ENCODE measurements at regions not wholly inside any gene's neighbourhood (a gene's known extent, or its start where the extent isn't known, plus 50 kb on each side); places are given as distances from the start of the nearest gene placed in this dataset.
"Not testable (repeated sequence)": the region's sequence is repeated elsewhere in the genome, so short reads cannot be mapped to it uniquely, and the experiment has no call there.

DNA sequence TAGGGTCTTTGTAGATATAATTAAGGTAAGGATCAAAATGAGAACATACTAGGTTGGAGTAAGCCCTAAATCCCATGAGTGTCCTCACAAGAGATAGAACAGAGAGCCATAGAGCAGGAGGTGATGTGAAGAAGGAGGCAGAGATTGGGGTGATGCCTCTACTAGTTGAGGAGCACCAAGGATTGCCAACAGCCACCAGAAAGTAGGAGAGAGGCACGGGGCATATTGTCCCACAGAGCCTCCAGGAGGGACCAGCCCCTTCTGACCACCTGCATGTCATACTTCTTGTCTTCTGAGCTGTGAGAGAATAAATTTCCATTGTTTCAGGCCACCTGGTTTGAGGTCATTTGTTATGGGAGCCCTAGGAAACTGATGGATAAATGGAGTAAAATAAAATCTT, 363.3 kb downstream of the RPS6KC1 start:
- Mint-ChIP-seq H3K27ac (no peak overlapping the region), H3K27me3 (ENCODE audit: insufficient read depth) (peaks cover 2% of the 10 kb centered on the region), H3K4me1 (ENCODE audit: low read depth) (no peaks in the 10 kb centered on the region), H3K9me3 (no peaks in the 10 kb centered on the region), H3K36me3 (ENCODE audit: low read depth) (no peaks in the 10 kb centered on the region), H3K4me3 (no peak overlapping the region)
- intact Hi-C loops (cut with micrococcal nuclease), result no loop called here
- no peak for DNase-seq (ENCODE audit: low spot score)

DNA sequence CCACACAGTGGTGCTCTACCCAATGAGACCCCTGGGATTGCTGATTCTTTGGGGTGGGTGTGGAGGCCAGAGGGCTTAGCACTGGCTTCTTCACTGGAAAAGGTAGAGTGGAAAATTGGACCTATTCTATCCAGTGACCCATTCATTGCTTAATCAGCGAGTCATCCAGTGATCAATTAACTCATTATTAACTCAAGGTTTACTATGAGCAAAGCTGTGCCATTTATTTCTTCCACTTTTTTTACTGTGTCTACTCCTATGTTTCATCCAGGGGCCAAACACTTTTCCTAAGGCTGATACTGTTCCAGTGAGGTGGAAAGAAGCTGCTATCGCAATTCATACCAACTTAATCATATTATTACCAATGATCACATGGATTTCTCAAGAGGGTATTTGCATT, 363.9 kb downstream of the RPS6KC1 start:
- H3K27ac Mint-ChIP-seq, result no peak overlapping the region
- peaks cover 2% of the 10 kb centered on the region for H3K27me3 Mint-ChIP-seq (ENCODE audit: insufficient read depth)
- no peak for DNase-seq (ENCODE audit: low spot score)
- H3K4me1 Mint-ChIP-seq (ENCODE audit: low read depth), result no peaks in the 10 kb centered on the region
- intact Hi-C loops (cut with micrococcal nuclease), result no loop called here
- no peaks in the 10 kb centered on the region for H3K9me3 Mint-ChIP-seq
- no peak overlapping the region for H3K4me3 Mint-ChIP-seq
- H3K36me3 Mint-ChIP-seq (ENCODE audit: low read depth), result no peaks in the 10 kb centered on the region

DNA sequence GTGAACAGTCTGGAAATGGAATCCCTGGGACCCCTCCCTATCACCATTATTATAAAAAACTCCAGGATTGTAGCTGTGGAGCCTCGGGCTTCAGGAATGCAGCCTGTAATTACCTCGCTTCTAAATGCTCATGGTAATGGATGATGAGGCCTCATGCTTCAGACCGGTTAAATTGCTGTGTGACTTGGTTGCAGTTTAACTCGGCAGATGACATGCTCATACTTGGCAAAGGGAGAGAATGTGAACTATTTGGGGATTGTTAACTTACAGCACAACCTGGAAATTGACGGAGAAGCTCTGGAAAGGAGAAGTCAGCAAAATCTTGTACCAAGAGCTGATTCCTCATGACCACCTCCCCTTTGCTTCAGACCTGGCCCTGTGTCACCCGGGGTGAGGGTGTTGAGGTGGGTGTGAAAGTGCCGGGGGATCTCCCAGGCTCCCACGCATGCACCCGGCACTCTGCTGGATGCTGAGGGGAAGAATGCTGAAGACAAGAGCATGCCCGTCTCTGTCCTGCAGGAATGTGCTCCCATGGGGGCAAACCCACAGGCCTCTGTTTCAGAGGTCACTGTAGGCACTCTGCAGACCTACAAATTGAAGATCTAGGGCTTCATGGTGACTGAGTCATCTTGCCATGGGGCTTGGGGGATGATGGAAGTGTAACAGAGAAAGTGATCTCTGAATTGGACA, 364.8 kb downstream of the RPS6KC1 start:
- intact Hi-C loops (cut with micrococcal nuclease), result no loop called here
- H3K27ac Mint-ChIP-seq, result no peak overlapping the region
- H3K9me3 Mint-ChIP-seq, result no peaks in the 10 kb centered on the region
- no peaks in the 10 kb centered on the region for H3K27me3 Mint-ChIP-seq (ENCODE audit: insufficient read depth)
- no peaks in the 10 kb centered on the region for H3K36me3 Mint-ChIP-seq (ENCODE audit: low read depth)
- no peaks in the 10 kb centered on the region for H3K4me1 Mint-ChIP-seq (ENCODE audit: low read depth)
- H3K4me3 Mint-ChIP-seq, result no peak overlapping the region
- no peak for DNase-seq (ENCODE audit: low spot score)

DNA sequence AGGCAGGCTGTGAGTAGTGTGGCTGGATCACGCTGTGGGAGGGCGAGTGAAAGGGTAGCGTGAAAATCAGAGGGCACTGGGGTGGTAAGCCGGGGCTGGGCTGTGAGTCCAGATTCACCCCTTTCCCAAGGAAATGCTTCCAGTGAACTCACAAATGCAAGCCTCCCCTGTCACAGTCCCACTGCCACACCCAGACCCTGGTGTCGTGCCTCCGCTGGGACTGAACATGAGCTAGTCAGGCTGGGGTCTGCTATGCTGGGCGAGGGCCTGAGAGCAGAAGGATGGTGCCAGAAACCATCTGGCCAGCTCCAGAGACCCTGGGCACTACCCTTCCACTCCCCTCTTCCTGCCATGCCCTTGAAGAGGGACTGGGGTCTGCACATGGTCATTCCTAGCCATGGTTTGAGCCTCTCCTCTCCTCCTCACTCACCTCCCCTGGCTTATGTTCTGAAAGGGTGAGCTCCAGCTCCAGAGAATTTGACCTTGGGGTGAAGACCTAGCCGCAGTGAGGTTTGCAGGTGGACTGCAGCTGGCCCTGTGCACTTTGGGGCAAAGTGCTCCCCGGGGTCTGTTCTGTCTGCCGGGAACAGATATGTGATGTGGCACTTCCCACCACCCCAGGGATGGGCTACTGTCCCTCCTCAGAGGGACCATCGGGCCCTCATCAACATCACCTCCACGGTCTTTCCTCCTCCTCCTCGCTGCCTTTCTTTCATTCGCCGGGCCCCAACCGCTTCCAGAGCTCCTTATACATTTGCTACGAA, 365.6 kb downstream of the RPS6KC1 start:
- Mint-ChIP-seq H3K4me3 (no peak overlapping the region), H3K27me3 (ENCODE audit: insufficient read depth) (no peaks in the 10 kb centered on the region), H3K36me3 (ENCODE audit: low read depth) (no peaks in the 10 kb centered on the region), H3K9me3 (no peaks in the 10 kb centered on the region), H3K4me1 (ENCODE audit: low read depth) (no peaks in the 10 kb centered on the region), H3K27ac (no peak overlapping the region)
- no peak for DNase-seq (ENCODE audit: low spot score)
- intact Hi-C loops (cut with micrococcal nuclease), result no loop called here

DNA sequence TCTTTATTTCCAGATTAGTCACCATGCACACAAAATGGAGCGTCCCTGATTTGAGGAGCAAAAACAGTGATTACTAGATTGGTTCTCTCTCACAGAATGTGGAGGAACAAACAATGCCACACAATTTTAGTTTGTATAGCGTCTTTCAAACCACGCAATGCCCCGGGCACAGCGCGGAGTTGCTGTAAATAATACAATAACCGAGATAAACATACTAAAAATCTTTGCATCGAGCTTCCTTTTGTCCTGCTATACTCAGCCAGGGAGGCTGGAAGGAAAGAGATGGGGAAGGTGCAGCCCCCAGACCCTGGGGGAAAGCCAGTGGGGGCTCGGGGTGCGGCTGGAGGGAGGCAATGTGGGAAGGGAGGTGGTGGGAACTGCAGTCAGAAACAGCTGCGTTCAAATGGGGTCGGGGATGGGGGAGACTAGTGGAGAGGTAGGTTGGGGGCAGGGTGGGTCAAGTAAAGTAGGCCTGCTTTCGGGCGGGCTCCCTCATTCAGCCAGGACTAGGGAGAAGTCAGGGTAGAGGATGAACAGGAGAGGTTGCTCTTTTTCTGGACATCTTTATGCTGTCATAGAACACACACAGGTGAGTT, 366.3 kb downstream of the RPS6KC1 start:
- H3K4me3 Mint-ChIP-seq, result no peak overlapping the region
- no peaks in the 10 kb centered on the region for H3K9me3 Mint-ChIP-seq
- H3K27ac Mint-ChIP-seq, result no peak overlapping the region
- no peaks in the 10 kb centered on the region for H3K4me1 Mint-ChIP-seq (ENCODE audit: low read depth)
- intact Hi-C loops (cut with micrococcal nuclease), result no loop called here
- no peak for DNase-seq (ENCODE audit: low spot score)
- H3K36me3 Mint-ChIP-seq (ENCODE audit: low read depth), result no peaks in the 10 kb centered on the region
- no peaks in the 10 kb centered on the region for H3K27me3 Mint-ChIP-seq (ENCODE audit: insufficient read depth)

DNA sequence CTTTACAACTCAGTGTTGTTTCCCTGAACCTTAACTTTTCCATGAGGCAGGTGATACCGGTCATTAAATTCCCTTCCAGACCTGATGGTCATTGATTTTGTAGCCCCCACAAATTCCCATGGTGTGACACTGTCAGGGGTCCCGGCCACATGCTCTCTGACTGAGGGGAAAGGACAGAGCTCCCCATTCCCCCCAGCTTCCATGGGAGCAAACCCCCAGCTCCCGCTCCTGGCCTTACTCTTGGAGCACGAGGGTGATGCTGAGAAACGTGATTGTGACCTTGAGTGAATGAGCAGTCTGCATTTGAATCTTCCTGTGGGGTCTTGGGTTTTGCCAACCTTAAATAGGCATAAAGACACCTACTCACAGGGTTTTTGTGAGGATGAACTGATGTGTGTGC, 366.8 kb downstream of the RPS6KC1 start:
- intact Hi-C loops (cut with micrococcal nuclease), result no loop called here
- H3K4me3 Mint-ChIP-seq, result no peak overlapping the region
- H3K36me3 Mint-ChIP-seq (ENCODE audit: low read depth), result no peaks in the 10 kb centered on the region
- no peaks in the 10 kb centered on the region for H3K4me1 Mint-ChIP-seq (ENCODE audit: low read depth)
- no peaks in the 10 kb centered on the region for H3K9me3 Mint-ChIP-seq
- H3K27ac Mint-ChIP-seq, result no peak overlapping the region
- no peak for DNase-seq (ENCODE audit: low spot score)
- no peaks in the 10 kb centered on the region for H3K27me3 Mint-ChIP-seq (ENCODE audit: insufficient read depth)

DNA sequence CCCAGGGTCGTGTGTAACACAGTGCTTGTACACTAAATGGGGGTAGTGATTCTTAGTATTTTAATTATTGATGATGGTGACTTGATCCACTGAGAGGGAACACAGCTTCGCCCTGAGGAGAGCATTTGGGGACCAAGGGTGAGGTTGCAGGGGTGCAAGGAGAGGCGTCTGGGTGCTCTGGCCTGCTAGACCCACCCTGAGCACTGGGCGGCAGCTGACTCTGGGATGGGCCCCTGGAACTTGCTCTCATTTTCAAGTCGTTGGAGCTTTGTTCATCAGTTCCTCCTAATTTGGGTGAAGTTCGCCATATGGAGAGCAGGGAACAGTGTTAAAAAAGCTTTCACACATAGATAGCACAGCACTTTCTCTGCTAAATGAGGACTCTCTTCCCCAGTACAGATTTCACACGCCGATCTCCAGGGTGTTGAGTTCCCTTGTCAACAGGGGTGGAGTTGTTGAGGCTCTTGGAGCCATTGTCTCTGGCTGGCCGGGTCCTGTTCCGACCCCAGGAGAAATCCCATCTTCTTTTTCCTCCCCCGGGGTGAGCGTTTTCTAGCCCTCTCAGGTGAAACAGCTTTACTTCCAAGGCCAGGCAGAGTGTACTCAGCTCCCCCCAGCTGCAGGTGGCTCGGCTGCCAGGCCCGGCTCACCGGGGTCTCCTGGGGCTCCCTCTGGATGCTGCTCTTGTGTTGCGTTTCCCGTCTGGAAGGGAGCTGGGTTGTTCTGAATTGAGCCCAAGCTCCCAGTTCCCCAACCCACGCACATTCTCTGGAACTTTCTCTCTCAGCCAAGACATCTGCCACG, 367.4 kb downstream of the RPS6KC1 start:
- no peak for DNase-seq (ENCODE audit: low spot score)
- Mint-ChIP-seq H3K36me3 (ENCODE audit: low read depth) (no peaks in the 10 kb centered on the region), H3K4me3 (no peak overlapping the region), H3K27ac (no peak overlapping the region), H3K27me3 (ENCODE audit: insufficient read depth) (no peaks in the 10 kb centered on the region), H3K4me1 (ENCODE audit: low read depth) (no peaks in the 10 kb centered on the region), H3K9me3 (no peaks in the 10 kb centered on the region)
- intact Hi-C loops (cut with micrococcal nuclease), result no loop called here

DNA sequence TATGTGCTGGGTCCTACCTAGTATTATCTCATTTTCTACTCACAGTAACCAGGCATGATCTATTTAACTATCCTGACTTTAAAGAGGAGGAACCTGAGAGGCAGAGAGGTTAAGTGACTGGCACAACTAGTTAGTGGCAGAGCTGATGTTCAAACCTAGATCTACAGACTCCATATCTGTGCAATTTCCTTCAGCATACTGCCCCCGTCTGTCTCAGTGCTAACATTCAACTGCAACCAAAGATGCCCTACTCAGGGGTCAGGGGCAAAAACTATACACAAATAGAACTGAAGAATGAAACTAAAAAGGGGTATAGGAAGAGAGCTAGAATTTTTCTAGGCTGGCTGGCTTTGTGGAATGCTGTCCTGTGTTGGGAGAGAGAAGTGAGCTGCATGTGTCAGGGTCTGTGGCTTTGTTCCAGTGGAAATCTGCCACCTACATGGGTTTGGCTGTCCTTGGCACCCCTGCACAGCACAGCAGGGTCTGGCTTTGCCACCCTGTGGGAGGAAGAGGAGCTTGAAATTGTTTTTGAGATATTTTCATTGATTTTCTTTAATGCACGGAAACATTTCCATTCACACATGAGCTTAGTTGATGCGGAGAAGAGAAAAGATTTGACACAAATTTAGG, 368.5 kb downstream of the RPS6KC1 start:
- H3K4me1 Mint-ChIP-seq (ENCODE audit: low read depth), result no peaks in the 10 kb centered on the region
- no peak for DNase-seq (ENCODE audit: low spot score)
- H3K27ac Mint-ChIP-seq, result no peak overlapping the region
- H3K4me3 Mint-ChIP-seq, result no peak overlapping the region
- intact Hi-C loops (cut with micrococcal nuclease), result no loop called here
- no peaks in the 10 kb centered on the region for H3K27me3 Mint-ChIP-seq (ENCODE audit: insufficient read depth)
- no peaks in the 10 kb centered on the region for H3K9me3 Mint-ChIP-seq
- no peaks in the 10 kb centered on the region for H3K36me3 Mint-ChIP-seq (ENCODE audit: low read depth)

DNA sequence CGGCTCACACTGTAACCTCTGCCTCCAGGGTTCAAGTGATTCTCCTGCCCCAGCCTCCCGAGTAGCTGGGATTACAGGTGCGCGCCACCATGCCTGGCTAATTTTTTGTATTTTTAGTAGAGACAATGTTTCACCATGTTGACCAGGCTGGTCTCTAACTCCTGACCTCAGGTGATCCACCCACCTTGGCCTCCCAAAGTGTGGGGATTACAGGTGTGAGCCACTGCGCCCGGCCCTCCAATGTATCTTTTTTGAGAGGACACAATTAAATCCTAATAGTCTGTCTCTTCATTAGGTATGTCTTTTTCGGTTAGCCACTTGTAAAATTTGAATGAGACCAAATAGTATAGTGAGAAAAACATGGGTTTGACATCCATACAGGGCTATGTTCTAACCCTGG, 370.1 kb downstream of the RPS6KC1 start:
- H3K36me3 Mint-ChIP-seq (ENCODE audit: low read depth); H3K27ac Mint-ChIP-seq; H3K4me3 Mint-ChIP-seq; H3K27me3 Mint-ChIP-seq (ENCODE audit: insufficient read depth); H3K9me3 Mint-ChIP-seq; intact Hi-C loops (cut with micrococcal nuclease); H3K4me1 Mint-ChIP-seq (ENCODE audit: low read depth); DNase-seq (ENCODE audit: low spot score): not testable (repeated sequence)

DNA sequence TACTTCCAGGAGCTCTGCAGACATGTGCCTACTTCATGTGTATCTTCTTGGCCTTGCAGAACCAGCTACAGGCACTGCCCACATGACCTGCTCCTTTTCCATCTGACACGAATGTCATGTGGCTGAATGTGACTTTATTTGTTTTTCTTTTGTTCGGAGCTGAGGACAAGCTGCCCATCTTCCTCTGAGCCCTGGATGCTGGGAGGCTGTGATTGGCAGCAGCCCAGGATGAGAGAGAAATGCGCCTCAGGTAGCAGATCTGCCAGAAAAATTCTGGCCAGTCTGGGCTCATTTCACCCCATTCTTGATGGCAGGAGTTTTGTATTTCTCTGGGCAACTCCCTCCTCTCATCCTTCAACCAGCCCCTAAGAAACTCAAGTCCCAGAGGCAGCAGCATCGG, 372.0 kb downstream of the RPS6KC1 start:
- H3K36me3 Mint-ChIP-seq (ENCODE audit: low read depth), result no peaks in the 10 kb centered on the region

DNA sequence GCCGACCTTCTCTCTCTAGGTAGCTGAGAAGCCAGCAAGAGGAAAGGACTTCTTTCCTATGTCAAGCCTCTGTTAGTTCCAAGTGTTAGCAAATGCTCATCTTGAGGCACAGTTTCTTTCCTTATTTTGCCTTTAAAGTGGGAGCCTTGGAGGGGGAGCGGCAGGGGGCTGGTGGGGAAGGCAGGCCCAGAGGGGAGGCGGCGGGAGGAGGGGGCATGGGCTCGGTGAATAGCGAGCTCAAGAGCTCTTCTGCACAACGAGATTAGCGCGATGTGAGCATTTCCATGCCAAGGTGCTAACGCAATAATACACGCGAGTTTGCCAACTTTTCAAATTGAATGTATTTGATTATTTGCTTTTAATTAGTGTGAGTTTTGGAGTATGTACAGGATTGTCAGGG, 372.6 kb downstream of the RPS6KC1 start:
- Mint-ChIP-seq H3K27ac (no peak overlapping the region), H3K27me3 (ENCODE audit: insufficient read depth) (no peaks in the 10 kb centered on the region), H3K4me1 (ENCODE audit: low read depth) (no peaks in the 10 kb centered on the region), H3K4me3 (no peak overlapping the region), H3K36me3 (ENCODE audit: low read depth) (no peaks in the 10 kb centered on the region), H3K9me3 (no peaks in the 10 kb centered on the region)
- intact Hi-C loops (cut with micrococcal nuclease), result no loop called here
- no peak for DNase-seq (ENCODE audit: low spot score)

More for the DNA sequence above, 372.0 kb downstream of the RPS6KC1 start:
- intact Hi-C loops (cut with micrococcal nuclease), result no loop called here
- Mint-ChIP-seq H3K4me3 (no peak overlapping the region), H3K4me1 (ENCODE audit: low read depth) (no peaks in the 10 kb centered on the region), H3K9me3 (no peaks in the 10 kb centered on the region), H3K27me3 (ENCODE audit: insufficient read depth) (no peaks in the 10 kb centered on the region), H3K27ac (no peak overlapping the region)
- no peak for DNase-seq (ENCODE audit: low spot score)

DNA sequence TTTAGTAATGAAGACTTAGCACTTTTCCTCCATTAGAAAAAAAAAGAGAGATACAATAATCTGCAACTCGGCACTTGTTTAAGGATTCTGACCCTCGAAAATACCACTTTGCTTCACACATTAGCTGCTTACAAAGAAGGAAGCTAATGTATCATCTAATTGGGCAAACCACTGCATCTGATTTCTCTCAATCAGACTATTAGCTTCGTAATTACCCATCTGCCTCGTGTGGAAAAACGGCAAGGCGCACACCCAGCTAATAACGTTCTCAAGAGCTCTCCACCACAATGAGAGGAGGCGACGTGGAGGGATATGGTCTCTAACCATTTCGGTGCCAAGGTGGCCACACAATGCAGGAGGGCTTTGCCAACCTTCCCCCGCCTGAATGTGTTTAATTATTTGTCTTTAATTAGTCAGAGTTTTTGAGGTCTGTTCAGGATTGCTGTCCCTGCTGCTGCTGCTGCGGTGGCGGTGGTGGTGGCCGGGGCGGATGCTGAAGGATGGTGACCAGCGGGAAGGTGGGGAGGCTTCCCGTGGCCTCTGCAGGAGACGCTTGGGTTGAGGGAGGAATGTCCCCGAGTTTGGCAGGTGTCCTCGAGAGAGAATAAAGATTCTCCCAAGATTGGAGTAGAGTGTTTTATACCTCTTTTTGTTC, 374.5 kb downstream of the RPS6KC1 start:
- no peaks in the 10 kb centered on the region for H3K27me3 Mint-ChIP-seq (ENCODE audit: insufficient read depth)
- intact Hi-C loops (cut with micrococcal nuclease), result no loop called here
- no peak overlapping the region for H3K4me3 Mint-ChIP-seq
- DNase-seq (ENCODE audit: low spot score), result no peak
- no peaks in the 10 kb centered on the region for H3K4me1 Mint-ChIP-seq (ENCODE audit: low read depth)
- H3K36me3 Mint-ChIP-seq (ENCODE audit: low read depth), result no peaks in the 10 kb centered on the region
- H3K27ac Mint-ChIP-seq, result no peak overlapping the region
- H3K9me3 Mint-ChIP-seq, result no peaks in the 10 kb centered on the region
